GM12878 (cell line): ENCODE measurements at regions not wholly inside any gene's neighbourhood (a gene's known extent, or its start where the extent isn't known, plus 50 kb on each side); places are given as distances from the start of the nearest gene placed in this dataset.

Experiments
- CHD1 ChIP-seq: IDR thresholded peaks from 2 replicates; pipeline ENCODE4 v1.6.1; 2012; ENCODE audit warnings: low read depth, low read length, improper control_type of control experiment
- EP300 ChIP-seq, 2 experiments: fragments of 150-350 bp in 1 of 2; IDR thresholded peaks; 2 replicates each; pipeline ENCODE4 v1.6.1; 2011 to 2012; ENCODE audit warnings: low read depth in 2 of 2, low read length in 2 of 2, borderline replicate concordance in 1 of 2, improper control_type of control experiment in 1 of 2, inconsistent platforms in 1 of 2; ENCODE audit not compliant: control insufficient read depth in 1 of 2
- RAD51 ChIP-seq: fragments of 450-650 bp; IDR thresholded peaks from 2 replicates; pipeline ENCODE4 v1.6.1; 2016; ENCODE audit warnings: moderate library complexity, mild to moderate bottlenecking, inconsistent platforms
- SMARCA5 ChIP-seq: fragments of 450-650 bp; IDR thresholded peaks from 2 replicates; pipeline ENCODE4 v1.6.1; 2017; ENCODE audit warnings: mild to moderate bottlenecking
- ZBTB40 ChIP-seq: fragments of 450-650 bp; IDR thresholded peaks from 2 replicates; pipeline ENCODE4 v1.6.1; 2016; ENCODE audit warnings: mild to moderate bottlenecking, moderate library complexity, borderline replicate concordance
- ZNF592 ChIP-seq: fragments of 450-650 bp; IDR thresholded peaks from 2 replicates; pipeline ENCODE4 v1.6.1; 2017; ENCODE audit warnings: mild to moderate bottlenecking, moderate library complexity

GRCh38 chr18:63040788-63041410 lies 278.7 kb downstream of the BCL2 start (continued):
- TF ChIP-seq ZNF592 (no peak), EP300 (IDR thresholded peaks at IDR 0.05; ENCODE audit: borderline replicate concordance in 1 of 2, control insufficient read depth in 1 of 2, low read depth in 2 of 2, low read length in 2 of 2) (peak; percentile 73 to 87), SMARCA5 (0 out of 2 replicates have a peak, but pooled peaks have one; percentile 22), RAD51 (peak; percentile 62; the same call in 1 of the 2 replicates), ZBTB40 (no peak), CHD1 (0 out of 2 replicates have a peak, but pooled peaks have one; percentile 21)
